ENCODE measurements at regions not wholly inside any gene's neighbourhood (a gene's known extent, or its start where the extent isn't known, plus 50 kb on each side); places are given as distances from the start of the nearest gene placed in this dataset.

- no peaks in the 10 kb centered on the region for H3K36me3 ChIP-seq
- intact Hi-C loops (cut with DNase I): no loop called here
- no peak for TF ChIP-seq POLR2A (IDR thresholded peaks at IDR 0.05)
- TF ChIP-seq CTCF (IDR thresholded peaks at IDR 0.05): no peak
- no peak for TF ChIP-seq EP300 (IDR thresholded peaks at IDR 0.05)
- WGBS, 3 donors: 85 to 90% (median 88%) methylated on average over 7 of the region's 7 CpGs
- H3K4me3 ChIP-seq: no peak overlapping the region
- H3K4me1 ChIP-seq (ENCODE audit: insufficient read depth): peaks cover 4% of the 10 kb centered on the region
- no peak overlapping the region for H3K27ac ChIP-seq
- no peaks in the 10 kb centered on the region for H3K27me3 ChIP-seq
- H3K9me3 ChIP-seq: no peaks in the 10 kb centered on the region
- DNase-seq: no peak
Observed at GRCh38 chr22:47334601-47335000, 572.2 kb downstream of the TBC1D22A start.

DNA sequence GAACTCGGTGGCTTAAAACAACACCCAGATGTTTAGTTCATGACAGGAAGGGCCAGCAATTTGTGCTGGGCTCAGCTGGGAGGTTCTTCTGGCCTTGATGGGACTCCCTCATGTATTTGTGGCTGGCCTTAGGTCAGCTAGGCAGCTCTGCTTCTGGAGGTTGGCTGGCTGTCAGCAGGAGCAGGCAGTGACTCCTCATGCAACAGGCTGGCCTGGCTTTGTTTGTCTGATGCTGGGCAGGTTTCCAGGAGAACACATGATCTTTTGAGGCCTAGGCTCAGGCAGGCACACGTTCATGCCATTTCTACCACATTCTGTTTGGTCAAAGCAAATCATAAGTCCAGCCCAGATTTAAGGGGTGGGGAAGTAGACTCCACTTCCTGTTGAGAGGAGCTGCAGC is 571.2 kb downstream of the TBC1D22A start:
- intact Hi-C loops (cut with DNase I): no loop called here
- H3K27ac ChIP-seq: no peak overlapping the region
- no peaks in the 10 kb centered on the region for H3K9me3 ChIP-seq
- H3K36me3 ChIP-seq: no peaks in the 10 kb centered on the region
- H3K4me3 ChIP-seq: no peak overlapping the region
- DNase-seq: no peak
- H3K27me3 ChIP-seq: no peaks in the 10 kb centered on the region
- 45 to 65% (median 59%) methylated on average over 2 of the region's 2 CpGs for WGBS, 3 donors
- H3K4me1 ChIP-seq (ENCODE audit: insufficient read depth): peaks cover 6% of the 10 kb centered on the region
- no peak for TF ChIP-seq POLR2A (IDR thresholded peaks at IDR 0.05)
- no peak for TF ChIP-seq CTCF (IDR thresholded peaks at IDR 0.05)
- no peak for TF ChIP-seq EP300 (IDR thresholded peaks at IDR 0.05)

GRCh38 chr22:47332246-47332980 is 570.0 kb downstream of the TBC1D22A start:
- Histone ChIP-seq H3K36me3 (no peaks in the 10 kb centered on the region), H3K27ac (no peak overlapping the region), H3K4me1 (ENCODE audit: insufficient read depth) (peaks cover 4% of the 10 kb centered on the region), H3K4me3 (no peak overlapping the region), H3K9me3 (no peaks in the 10 kb centered on the region), H3K27me3 (no peaks in the 10 kb centered on the region)
- no peak for DNase-seq
- WGBS, 3 donors: 86 to 92% (median 90%) methylated on average over 14 of the region's 14 CpGs
- TF ChIP-seq POLR2A (IDR thresholded peaks at IDR 0.05): no peak
- intact Hi-C loops (cut with DNase I): no loop called here

- Histone ChIP-seq H3K36me3 (no peaks in the 10 kb centered on the region), H3K27ac (no peak overlapping the region), H3K27me3 (no peaks in the 10 kb centered on the region), H3K4me1 (ENCODE audit: insufficient read depth) (peaks cover 2% of the 10 kb centered on the region), H3K9me3 (no peaks in the 10 kb centered on the region), H3K4me3 (no peak overlapping the region)
- no peak for TF ChIP-seq EP300 (IDR thresholded peaks at IDR 0.05)
- no peak for TF ChIP-seq POLR2A (IDR thresholded peaks at IDR 0.05)
- no peak for TF ChIP-seq CTCF (IDR thresholded peaks at IDR 0.05)
- WGBS, 3 donors: 90 to 93% (median 90%) methylated on average over 8 of the region's 8 CpGs
- DNase-seq: no peak
- intact Hi-C loops (cut with DNase I): no loop called here
Observed at GRCh38 chr22:47331750-47332149, 569.3 kb downstream of the TBC1D22A start.
